ENCODE measurements at regions not wholly inside any gene's neighbourhood (a gene's known extent, or its start where the extent isn't known, plus 50 kb on each side); places are given as distances from the start of the nearest gene placed in this dataset.

- no peak overlapping the region for H3K27ac ChIP-seq
- TF ChIP-seq ZFX (IDR thresholded peaks at IDR 0.05) (no peak), CTCF (conservative IDR thresholded peaks at IDR 0.05) (no peak)
Observed at GRCh38 chr12:85476756-85477155, 196.7 kb downstream of the ALX1 start.

DNA sequence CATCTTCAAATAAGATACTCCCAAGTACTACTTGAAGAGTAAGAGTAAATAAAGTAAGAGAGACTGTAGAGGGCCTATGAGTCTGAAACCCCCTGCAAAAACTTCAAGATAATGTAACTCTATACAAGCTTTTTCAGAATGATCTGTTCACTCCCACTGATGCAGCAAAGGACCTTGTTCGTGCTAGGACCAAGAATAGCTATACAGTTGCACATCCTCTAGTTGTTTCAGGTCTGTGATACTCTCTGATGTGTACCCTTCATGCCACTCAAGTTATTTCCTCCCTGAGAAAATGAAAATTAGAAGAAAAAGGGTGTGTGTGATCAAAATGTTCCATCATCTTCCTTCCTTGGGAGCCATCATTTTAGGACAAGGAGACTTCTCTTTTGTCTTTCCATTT, 204.4 kb downstream of the ALX1 start:
- no peak for TF ChIP-seq ZFX (IDR thresholded peaks at IDR 0.05)
- no peak for TF ChIP-seq CTCF (conservative IDR thresholded peaks at IDR 0.05)
- no peak overlapping the region for H3K27ac ChIP-seq

- no peak for TF ChIP-seq ZFX (IDR thresholded peaks at IDR 0.05)
- no peak for TF ChIP-seq CTCF (conservative IDR thresholded peaks at IDR 0.05)
- H3K27ac ChIP-seq: no peak overlapping the region
Observed at GRCh38 chr12:85489194-85489593, 209.2 kb downstream of the ALX1 start.

DNA sequence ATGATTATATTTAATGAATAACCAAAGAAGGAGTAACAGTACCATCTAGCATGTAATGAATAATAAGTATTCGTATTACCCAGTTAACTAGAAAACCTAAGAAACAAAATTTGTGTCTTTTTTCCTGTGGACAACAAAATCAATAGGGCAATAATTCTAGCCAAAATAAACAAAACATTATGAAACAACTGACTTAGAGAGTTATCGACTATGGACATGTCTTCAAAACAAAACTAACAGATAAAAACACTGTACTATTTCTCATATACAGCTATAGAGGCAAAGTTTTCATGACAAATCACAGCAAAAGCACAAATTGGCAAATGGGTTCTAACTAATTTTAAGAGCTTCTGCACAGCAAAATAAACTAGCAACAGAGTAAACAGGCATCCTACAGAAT, 224.1 kb downstream of the ALX1 start:
- no peak for TF ChIP-seq ZFX (IDR thresholded peaks at IDR 0.05)
- no peak for TF ChIP-seq CTCF (conservative IDR thresholded peaks at IDR 0.05)
- no peak overlapping the region for H3K27ac ChIP-seq

DNA sequence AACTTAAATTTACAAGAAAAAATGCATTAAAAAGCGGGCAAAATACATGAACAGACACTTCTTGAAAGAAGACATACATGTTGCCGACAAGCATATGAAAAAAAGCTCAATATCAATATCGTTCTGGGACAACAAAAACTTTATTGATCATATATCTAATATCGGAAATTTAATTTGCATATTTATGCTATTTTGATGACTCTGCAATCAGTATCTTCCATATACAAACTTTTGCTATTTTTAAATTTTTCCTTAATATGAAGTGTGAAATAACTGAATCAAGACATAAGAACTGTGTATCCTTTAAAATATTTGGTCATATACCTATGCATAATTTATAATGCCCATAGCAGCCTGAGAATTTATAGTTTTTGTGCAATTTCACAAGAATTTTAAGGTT, 224.6 kb downstream of the ALX1 start:
- H3K27ac ChIP-seq: no peak overlapping the region
- TF ChIP-seq ZFX (IDR thresholded peaks at IDR 0.05) (no peak), CTCF (conservative IDR thresholded peaks at IDR 0.05) (no peak)

- TF ChIP-seq CTCF (conservative IDR thresholded peaks at IDR 0.05): no peak
- no peak for TF ChIP-seq ZFX (IDR thresholded peaks at IDR 0.05)
- no peak overlapping the region for H3K27ac ChIP-seq
Observed at GRCh38 chr12:85507456-85507855, 227.4 kb downstream of the ALX1 start.

GRCh38 chr12:85509081-85509856, 229.2 kb downstream of the ALX1 start:
- H3K27ac ChIP-seq: no peak overlapping the region
- TF ChIP-seq CTCF (conservative IDR thresholded peaks at IDR 0.05) (no peak), ZFX (IDR thresholded peaks at IDR 0.05) (no peak)

All from C4-2B (cell line).